ENCODE measurements at regions not wholly inside any gene's neighbourhood (a gene's known extent, or its start where the extent isn't known, plus 50 kb on each side); places are given as distances from the start of the nearest gene placed in this dataset.

- no peaks in the 10 kb centered on the region for H3K4me1 ChIP-seq (ENCODE audit: insufficient read depth, low read length)
- H3K9me3 ChIP-seq (ENCODE audit: low read depth, low read length) = no peaks in the 10 kb centered on the region
- no peak overlapping the region for H3K4me3 ChIP-seq (ENCODE audit: low read length)
- H3K27me3 ChIP-seq (ENCODE audit: insufficient read depth, low read length) = peaks cover 3% of the 10 kb centered on the region
Measured at GRCh38 chr12:98296462-98297079, 218.8 kb upstream of the TMPO start.

DNA sequence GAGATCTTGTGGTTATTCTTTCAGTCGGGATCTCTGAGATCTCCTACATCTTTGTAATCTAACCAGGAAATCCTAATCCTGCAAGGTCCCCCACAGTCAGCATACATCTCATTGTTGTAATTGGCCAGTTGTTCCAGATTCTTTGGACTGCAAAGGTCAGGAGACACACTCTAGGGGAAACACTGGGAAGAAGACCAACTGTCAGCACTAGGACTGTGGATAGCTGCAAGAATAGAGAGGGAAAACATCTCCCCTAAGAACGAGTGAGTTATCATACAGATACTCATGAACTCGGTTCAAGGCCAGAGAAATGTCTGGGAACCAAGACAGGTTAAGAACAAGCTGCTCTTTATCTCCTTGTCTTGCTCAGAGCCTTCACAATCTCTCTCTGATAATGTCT is 217.9 kb upstream of the TMPO start:
- Histone ChIP-seq H3K9me3 (ENCODE audit: low read depth, low read length) (no peaks in the 10 kb centered on the region), H3K4me3 (ENCODE audit: low read length) (no peak overlapping the region), H3K27me3 (ENCODE audit: insufficient read depth, low read length) (peaks cover 3% of the 10 kb centered on the region), H3K4me1 (ENCODE audit: insufficient read depth, low read length) (no peaks in the 10 kb centered on the region)

DNA sequence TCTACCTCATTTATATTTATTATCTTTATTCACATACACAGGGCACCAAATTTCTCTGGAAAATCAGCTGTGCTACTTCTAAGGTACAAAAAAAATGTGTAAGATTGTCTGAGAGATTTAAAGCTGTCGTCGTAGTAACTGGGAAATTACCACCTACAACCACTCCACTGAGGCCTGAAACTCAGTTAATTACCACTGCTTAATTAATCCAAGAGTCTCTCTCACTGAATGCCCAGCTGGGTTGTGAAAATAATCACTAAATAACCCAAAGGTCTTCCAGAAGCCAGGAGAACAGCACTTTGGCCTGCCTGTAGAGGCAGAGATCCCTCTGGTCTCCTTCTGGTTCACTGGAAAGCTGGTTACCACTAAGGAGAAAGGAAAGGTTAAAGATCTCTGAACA is 207.2 kb upstream of the TMPO start:
- Histone ChIP-seq H3K4me1 (ENCODE audit: insufficient read depth, low read length) (no peaks in the 10 kb centered on the region), H3K4me3 (ENCODE audit: low read length) (no peak overlapping the region), H3K27me3 (ENCODE audit: insufficient read depth, low read length) (no peaks in the 10 kb centered on the region), H3K9me3 (ENCODE audit: low read depth, low read length) (no peaks in the 10 kb centered on the region)

- H3K27me3 ChIP-seq (ENCODE audit: insufficient read depth, low read length) = no peaks in the 10 kb centered on the region
- H3K4me3 ChIP-seq (ENCODE audit: low read length) = no peak overlapping the region
- H3K4me1 ChIP-seq (ENCODE audit: insufficient read depth, low read length) = no peaks in the 10 kb centered on the region
- H3K9me3 ChIP-seq (ENCODE audit: low read depth, low read length) = no peaks in the 10 kb centered on the region
Measured at GRCh38 chr12:98317939-98318899, 197.2 kb upstream of the TMPO start.

DNA sequence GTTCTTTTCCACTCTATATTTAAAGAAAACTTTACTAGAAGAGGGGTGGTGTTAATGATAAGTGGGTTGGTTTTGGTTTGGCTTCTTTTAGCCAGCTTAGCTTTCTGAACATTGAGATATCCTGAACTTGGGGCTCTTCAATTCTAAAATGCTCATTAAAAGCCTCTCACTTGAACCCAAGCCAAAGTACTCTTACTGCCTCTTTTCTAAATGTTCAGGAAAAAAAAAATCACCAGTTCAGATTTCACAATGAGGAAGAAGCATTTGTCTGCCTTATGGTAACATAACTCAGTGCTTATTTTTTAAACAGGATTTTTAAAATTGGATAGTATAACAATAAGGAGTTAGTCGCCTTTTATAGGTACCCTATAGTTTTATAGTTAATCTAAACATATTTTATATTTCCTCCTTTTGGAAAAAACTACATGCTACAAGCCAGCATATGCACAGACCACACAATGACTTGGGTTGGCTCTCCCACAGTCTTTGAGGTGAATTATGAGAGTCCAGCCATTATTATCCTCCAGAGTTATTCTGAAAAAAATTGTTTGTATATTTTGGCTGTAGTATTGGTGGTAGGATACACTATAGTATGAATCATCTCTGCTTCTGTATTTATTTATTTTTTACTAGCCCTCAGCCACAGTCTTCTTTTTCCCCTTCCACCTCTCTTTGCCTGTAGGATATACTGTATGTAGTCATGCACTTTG is 195.5 kb upstream of the TMPO start:
- Histone ChIP-seq H3K27me3 (ENCODE audit: insufficient read depth, low read length) (no peaks in the 10 kb centered on the region), H3K4me1 (ENCODE audit: insufficient read depth, low read length) (no peaks in the 10 kb centered on the region), H3K9me3 (ENCODE audit: low read depth, low read length) (no peaks in the 10 kb centered on the region), H3K4me3 (ENCODE audit: low read length) (no peak overlapping the region)

- no peak overlapping the region for H3K4me3 ChIP-seq (ENCODE audit: low read length)
Measured at GRCh38 chr12:98325003-98325402, 190.4 kb upstream of the TMPO start.

DNA sequence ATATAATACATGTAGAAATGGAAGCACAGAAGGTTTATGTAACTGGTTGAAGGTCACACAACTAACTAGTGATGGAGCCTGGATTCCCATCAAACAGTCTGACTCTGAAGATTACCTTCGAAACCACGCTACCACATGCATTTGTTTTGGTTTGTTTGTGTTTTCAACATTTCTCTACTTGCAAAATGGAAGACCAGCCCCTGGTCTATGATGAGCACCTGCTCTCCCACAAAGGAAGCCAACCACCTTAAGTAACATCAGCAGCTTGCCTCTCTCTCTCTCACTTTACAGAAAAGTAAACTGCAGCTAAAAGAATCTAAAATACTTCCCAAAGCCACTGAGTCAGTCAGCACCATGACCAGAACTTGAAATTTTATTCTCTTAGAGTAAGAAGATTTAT is 186.9 kb upstream of the TMPO start:
- Histone ChIP-seq H3K4me3 (ENCODE audit: low read length) (no peak overlapping the region), H3K4me1 (ENCODE audit: insufficient read depth, low read length) (no peaks in the 10 kb centered on the region), H3K9me3 (ENCODE audit: low read depth, low read length) (no peaks in the 10 kb centered on the region), H3K27me3 (ENCODE audit: insufficient read depth, low read length) (no peaks in the 10 kb centered on the region)

More at GRCh38 chr12:98325003-98325402, 190.4 kb upstream of the TMPO start:
- no peaks in the 10 kb centered on the region for H3K9me3 ChIP-seq (ENCODE audit: low read depth, low read length)
- H3K27me3 ChIP-seq (ENCODE audit: insufficient read depth, low read length) = no peaks in the 10 kb centered on the region
- H3K4me1 ChIP-seq (ENCODE audit: insufficient read depth, low read length) = no peaks in the 10 kb centered on the region

DNA sequence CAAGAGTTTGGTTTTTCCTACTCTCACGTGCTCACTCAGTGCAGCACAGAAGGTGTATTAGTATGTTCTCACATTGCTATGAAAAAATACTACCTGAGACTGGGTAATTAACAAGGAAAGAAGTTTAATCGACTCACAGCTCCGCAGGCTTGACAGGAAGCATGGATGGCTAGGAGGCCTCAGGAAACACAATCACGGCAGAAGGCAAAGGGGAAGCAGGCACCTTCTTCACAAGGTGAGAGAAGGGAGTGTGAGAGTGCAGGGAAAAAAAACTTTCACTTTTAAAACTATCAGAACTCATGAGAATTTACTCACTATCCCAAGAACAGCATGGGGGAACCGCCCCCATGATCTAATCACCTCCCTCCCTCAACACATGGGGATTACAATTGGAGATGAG is 185.8 kb upstream of the TMPO start:
- Histone ChIP-seq H3K4me3 (ENCODE audit: low read length) (no peak overlapping the region), H3K9me3 (ENCODE audit: low read depth, low read length) (no peaks in the 10 kb centered on the region), H3K27me3 (ENCODE audit: insufficient read depth, low read length) (no peaks in the 10 kb centered on the region), H3K4me1 (ENCODE audit: insufficient read depth, low read length) (no peaks in the 10 kb centered on the region)

GRCh38 chr12:98332642-98333041 is 182.7 kb upstream of the TMPO start:
- Histone ChIP-seq H3K9me3 (ENCODE audit: low read depth, low read length) (no peaks in the 10 kb centered on the region), H3K4me1 (ENCODE audit: insufficient read depth, low read length) (no peaks in the 10 kb centered on the region), H3K4me3 (ENCODE audit: low read length) (no peak overlapping the region), H3K27me3 (ENCODE audit: insufficient read depth, low read length) (no peaks in the 10 kb centered on the region)

- Histone ChIP-seq H3K4me3 (ENCODE audit: low read length) (no peak overlapping the region), H3K4me1 (ENCODE audit: insufficient read depth, low read length) (no peaks in the 10 kb centered on the region), H3K27me3 (ENCODE audit: insufficient read depth, low read length) (no peaks in the 10 kb centered on the region), H3K9me3 (ENCODE audit: low read depth, low read length) (no peaks in the 10 kb centered on the region)
Measured at GRCh38 chr12:98334768-98335167, 180.6 kb upstream of the TMPO start.

DNA sequence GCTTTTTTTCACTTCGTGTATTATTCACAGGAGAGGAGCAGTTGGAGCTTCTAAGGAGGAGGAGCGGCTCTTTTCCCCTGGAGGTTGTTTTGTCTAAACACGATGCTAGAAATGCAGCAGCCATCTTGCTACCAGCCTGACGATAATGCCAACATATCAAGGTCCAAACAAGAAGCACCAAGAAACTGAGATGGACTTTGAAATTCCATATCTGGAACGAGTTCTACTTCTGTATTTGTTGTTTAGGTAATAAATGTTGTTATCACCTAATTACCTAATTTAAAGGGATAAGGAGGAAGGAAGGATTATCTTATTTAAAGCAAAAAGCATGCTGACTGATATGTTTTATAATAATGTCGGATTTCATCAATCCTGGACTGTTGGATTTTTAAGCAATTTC is 174.4 kb upstream of the TMPO start:
- H3K4me1 ChIP-seq (ENCODE audit: insufficient read depth, low read length) = no peaks in the 10 kb centered on the region
- no peak overlapping the region for H3K4me3 ChIP-seq (ENCODE audit: low read length)
- H3K27me3 ChIP-seq (ENCODE audit: insufficient read depth, low read length) = no peaks in the 10 kb centered on the region
- no peaks in the 10 kb centered on the region for H3K9me3 ChIP-seq (ENCODE audit: low read depth, low read length)

DNA sequence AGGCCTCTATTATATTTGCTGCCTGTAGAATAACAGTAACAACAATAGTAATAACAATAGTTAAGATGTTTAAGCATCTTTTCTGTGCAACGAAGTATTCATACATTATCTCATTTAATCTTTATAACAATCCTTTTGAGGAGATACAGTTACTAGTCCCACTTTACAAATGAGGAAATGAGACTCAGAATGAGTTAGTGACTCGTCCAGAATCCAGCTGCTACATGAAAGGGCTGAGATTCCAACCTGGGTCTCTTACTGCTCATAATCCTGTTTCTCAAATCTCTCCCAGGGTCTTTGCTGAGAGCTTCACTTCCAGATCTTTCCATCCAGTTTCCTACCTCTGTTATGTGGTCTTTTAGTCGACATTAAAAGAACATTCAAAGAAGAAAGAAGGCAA is 173.7 kb upstream of the TMPO start:
- Histone ChIP-seq H3K9me3 (ENCODE audit: low read depth, low read length) (no peaks in the 10 kb centered on the region), H3K4me1 (ENCODE audit: insufficient read depth, low read length) (no peaks in the 10 kb centered on the region), H3K4me3 (ENCODE audit: low read length) (no peak overlapping the region), H3K27me3 (ENCODE audit: insufficient read depth, low read length) (no peaks in the 10 kb centered on the region)

DNA sequence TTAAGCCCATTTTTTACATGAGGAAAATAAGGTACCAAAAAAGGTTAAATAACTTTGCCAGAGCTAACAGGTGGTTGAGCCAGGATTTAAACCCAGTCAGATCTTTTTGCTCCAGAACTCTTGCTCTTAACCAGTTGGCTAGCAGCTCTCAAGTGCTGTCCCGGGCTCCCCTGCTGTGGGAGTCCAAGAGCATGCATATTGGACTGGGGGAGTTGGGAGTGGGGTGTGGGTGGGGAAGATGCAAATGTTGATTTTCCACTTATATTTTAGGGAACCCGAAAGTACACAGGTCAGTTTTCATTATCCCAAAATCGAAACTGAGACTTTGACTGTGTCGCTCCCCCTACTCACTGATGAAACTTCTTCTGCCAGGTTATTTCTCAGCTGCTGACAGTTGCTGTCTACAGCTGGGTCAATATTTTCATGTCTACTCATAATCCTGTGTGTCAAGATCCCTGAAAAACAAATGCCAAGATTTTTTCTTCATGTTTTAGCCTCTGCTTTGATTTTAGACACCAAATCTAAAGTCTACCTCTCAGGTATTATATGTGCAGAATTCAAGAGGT is 172.3 kb upstream of the TMPO start:
- H3K27me3 ChIP-seq (ENCODE audit: insufficient read depth, low read length) = no peaks in the 10 kb centered on the region
- no peaks in the 10 kb centered on the region for H3K4me1 ChIP-seq (ENCODE audit: insufficient read depth, low read length)
- no peaks in the 10 kb centered on the region for H3K9me3 ChIP-seq (ENCODE audit: low read depth, low read length)
- no peak overlapping the region for H3K4me3 ChIP-seq (ENCODE audit: low read length)

DNA sequence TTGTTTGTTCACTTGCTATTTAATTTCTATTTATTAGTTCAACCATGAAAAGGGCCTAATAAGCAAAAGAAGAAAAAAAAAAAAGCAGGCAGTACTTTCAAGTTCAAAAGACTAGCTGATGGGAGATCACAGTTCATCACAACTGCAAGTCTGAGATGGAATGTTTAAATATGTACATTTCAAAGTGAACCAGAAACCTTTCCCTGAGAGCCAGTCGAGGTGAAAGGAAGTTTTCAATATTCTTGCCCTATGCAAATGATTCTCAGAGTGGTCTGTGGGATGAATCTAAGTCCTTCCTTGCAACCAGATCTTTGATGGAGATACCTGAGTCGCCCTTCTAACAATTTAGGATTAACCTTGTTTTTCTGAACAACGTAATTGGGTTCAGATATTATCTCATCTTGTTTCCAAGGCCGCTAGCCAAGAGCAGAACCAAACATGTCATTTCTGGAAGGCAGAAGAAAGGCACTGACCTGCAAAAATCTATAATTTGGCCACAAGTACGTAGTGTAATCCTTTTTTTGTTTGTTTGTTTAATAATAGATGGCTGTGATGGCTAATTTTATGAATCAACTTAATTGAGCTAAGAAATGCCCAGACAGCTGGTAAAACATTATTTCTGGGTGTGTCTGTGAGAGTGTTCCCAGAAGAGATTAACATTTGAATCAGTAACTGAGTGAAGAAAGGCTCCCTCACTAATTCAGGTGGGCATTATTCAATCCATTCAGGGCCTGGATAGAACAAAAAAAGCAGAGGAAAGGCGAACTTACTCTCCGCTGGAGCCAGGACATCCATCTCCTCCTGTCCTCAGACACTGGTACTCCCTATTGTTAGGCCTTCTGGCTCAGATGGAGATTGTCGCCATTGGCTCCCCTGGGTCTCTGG is 171.1 kb upstream of the TMPO start:
- H3K27me3 ChIP-seq (ENCODE audit: insufficient read depth, low read length) = no peaks in the 10 kb centered on the region
- no peak overlapping the region for H3K4me3 ChIP-seq (ENCODE audit: low read length)
- H3K9me3 ChIP-seq (ENCODE audit: low read depth, low read length) = no peaks in the 10 kb centered on the region
- H3K4me1 ChIP-seq (ENCODE audit: insufficient read depth, low read length) = no peaks in the 10 kb centered on the region

Measured in mononuclear cell (primary cell).